Sigmoid colon (tissue), 6 donors: ENCODE measurements at regions not wholly inside any gene's neighbourhood (a gene's known extent, or its start where the extent isn't known, plus 50 kb on each side); places are given as distances from the start of the nearest gene placed in this dataset.
"Not testable (repeated sequence)": the region's sequence is repeated elsewhere in the genome, so short reads cannot be mapped to it uniquely, and the experiment has no call there.

ENCODE experiments used
- DNase-seq: peaks from one replicate; pipeline ENCODE4 v3.0.0-alpha.2; 2019
- H3K27ac ChIP-seq, 4 donors: fragments of 200-600 bp; sonication (generic); one replicate each; pipeline ENCODE4 v1.5.1; 2016 to 2019; ENCODE audit warnings: mild to moderate bottlenecking in 1 of 4
- H3K27me3 ChIP-seq, 3 donors: fragments of 200-600 bp; sonication (generic); one replicate each; pipeline ENCODE4 v1.5.1; 2019; ENCODE audit warnings: mild to moderate bottlenecking in 1 of 3
- H3K36me3 ChIP-seq, 4 donors: fragments of 200-600 bp; sonication (generic); one replicate each; pipeline ENCODE4 v1.5.1; 2016 to 2019
- H3K4me1 ChIP-seq, 4 donors: fragments of 200-600 bp; sonication (generic); one replicate each; pipeline ENCODE4 v1.5.1; 2017 to 2019
- H3K4me3 ChIP-seq, 4 donors: fragments of 200-600 bp; sonication (generic); one replicate each; pipeline ENCODE4 v1.5.1; 2017 to 2019; ENCODE audit warnings: mild to moderate bottlenecking in 2 of 4, moderate library complexity in 1 of 4
- H3K9me3 ChIP-seq, 4 donors: fragments of 200-600 bp in 3 of 4; sonication (generic) in 3 of 4; one replicate each; pipeline versions ENCODE4 v1.5.1 to v1.6.1; 2013 to 2019
- CTCF ChIP-seq, 4 experiments: fragments of 450-650 bp in 3 of 4; fragments of 200-600 bp in 1 of 4; IDR thresholded peaks; one replicate each; pipeline ENCODE4 v1.5.1; 2016 to 2019; ENCODE audit warnings: antibody characterized with exemption in 4 of 4, mild to moderate bottlenecking in 3 of 4, moderate library complexity in 2 of 4
- EP300 ChIP-seq, 4 donors: sonication (generic); formaldehyde crosslinking; IDR thresholded peaks; one replicate each; pipeline ENCODE4 v1.6.1; 2017; ENCODE audit warnings: antibody characterized with exemption in 4 of 4
- POLR2A ChIP-seq, 2 donors: fragments of 450-650 bp; IDR thresholded peaks; one replicate each; pipeline ENCODE4 v1.6.1; 2016; ENCODE audit warnings: antibody characterized with exemption in 2 of 2, mild to moderate bottlenecking in 2 of 2, moderate library complexity in 2 of 2
- POLR2AphosphoS5 ChIP-seq, 4 donors: sonication (generic); formaldehyde crosslinking; IDR thresholded peaks; one replicate each; pipeline ENCODE4 v1.6.1; 2017; ENCODE audit warnings: antibody characterized with exemption in 4 of 4
- WGBS, 2 donors: extraction: QIAGEN DNeasy Blood & Tissue Kit; methylation state at CpG; one replicate each; pipeline ENCODE4 v1.1.7; 2013; 5-methylcytosine and 5-hydroxymethylcytosine counted together
- intact Hi-C: fragments of 100-400 bp; cut with DNase I; formaldehyde crosslinking; loops from one replicate; pipeline ENCODE4 v1.15.1; 2023
- donor health status: healthy with polysubstance abuse.
- donor health status: healthy.

GRCh38 chr6:47180633-47181032, 129.1 kb downstream of the TNFRSF21 start:
- intact Hi-C loops = no loop called here
- Histone ChIP-seq H3K9me3 (no peaks in the 10 kb centered on the region), H3K36me3 (no peaks in the 10 kb centered on the region), H3K4me3 (no peak overlapping the region), H3K27me3 (no peaks in the 10 kb centered on the region), H3K27ac (no peak overlapping the region), H3K4me1 (no peaks in the 10 kb centered on the region)
- DNase-seq = no peak
- TF ChIP-seq EP300 (IDR thresholded peaks at IDR 0.05) (no peak), POLR2A (IDR thresholded peaks at IDR 0.05) (no peak), POLR2AphosphoS5 (IDR thresholded peaks at IDR 0.05) (no peak), CTCF (IDR thresholded peaks at IDR 0.05) (no peak)
- WGBS, 2 donors = 84 to 85% methylated on average over 2 of the region's 2 CpGs

- intact Hi-C loops = no loop called here
- TF ChIP-seq CTCF (IDR thresholded peaks at IDR 0.05) (no peak), POLR2A (IDR thresholded peaks at IDR 0.05) (no peak), EP300 (IDR thresholded peaks at IDR 0.05) (no peak), POLR2AphosphoS5 (IDR thresholded peaks at IDR 0.05) (no peak)
Measured at GRCh38 chr6:47179286-47179685, 130.4 kb downstream of the TNFRSF21 start.

GRCh38 chr6:47175656-47176055, 133.5 kb upstream of the ADGRF1 start:
- H3K36me3 ChIP-seq = no peaks in the 10 kb centered on the region
- TF ChIP-seq POLR2A (IDR thresholded peaks at IDR 0.05) (no peak), EP300 (IDR thresholded peaks at IDR 0.05) (no peak), CTCF (IDR thresholded peaks at IDR 0.05) (no peak)
- no peak overlapping the region for H3K4me3 ChIP-seq
- no peaks in the 10 kb centered on the region for H3K4me1 ChIP-seq
- H3K27ac ChIP-seq = no peak overlapping the region
- H3K9me3 ChIP-seq = no peaks in the 10 kb centered on the region
- H3K27me3 ChIP-seq = no peaks in the 10 kb centered on the region
- intact Hi-C loops = no loop called here
- no peak for DNase-seq
- WGBS, 2 donors = 97 to 98% methylated on average over 3 of the region's 3 CpGs

More at GRCh38 chr6:47179286-47179685, 130.4 kb downstream of the TNFRSF21 start:
- Histone ChIP-seq H3K27me3 (no peaks in the 10 kb centered on the region), H3K4me1 (no peaks in the 10 kb centered on the region), H3K36me3 (no peaks in the 10 kb centered on the region), H3K4me3 (no peak overlapping the region), H3K27ac (no peak overlapping the region), H3K9me3 (no peaks in the 10 kb centered on the region)
- no peak for DNase-seq

GRCh38 chr6:47174502-47175023, 132.4 kb upstream of the ADGRF1 start:
- no peak overlapping the region for H3K27ac ChIP-seq
- no peaks in the 10 kb centered on the region for H3K9me3 ChIP-seq
- no peak overlapping the region for H3K4me3 ChIP-seq
- intact Hi-C loops = no loop called here
- WGBS, 2 donors = 83 to 90% methylated on average over 4 of the region's 4 CpGs
- no peaks in the 10 kb centered on the region for H3K4me1 ChIP-seq
- DNase-seq = no peak
- no peaks in the 10 kb centered on the region for H3K27me3 ChIP-seq
- H3K36me3 ChIP-seq = no peaks in the 10 kb centered on the region
- no peak for TF ChIP-seq POLR2A (IDR thresholded peaks at IDR 0.05)
- TF ChIP-seq CTCF (IDR thresholded peaks at IDR 0.05) = no peak
- no peak for TF ChIP-seq EP300 (IDR thresholded peaks at IDR 0.05)
- no peak for TF ChIP-seq POLR2AphosphoS5 (IDR thresholded peaks at IDR 0.05)

- H3K27me3 ChIP-seq, H3K4me1 ChIP-seq, H3K36me3 ChIP-seq, H3K27ac ChIP-seq, H3K4me3 ChIP-seq, intact Hi-C loops, DNase-seq, H3K9me3 ChIP-seq: not testable (repeated sequence)
- WGBS, 2 donors = 90 to 93% methylated on average over 4 of the region's 4 CpGs
Measured at GRCh38 chr6:47174063-47174462, 131.9 kb upstream of the ADGRF1 start.

- H3K9me3 ChIP-seq, H3K27me3 ChIP-seq, H3K27ac ChIP-seq, H3K4me3 ChIP-seq, DNase-seq, intact Hi-C loops, H3K36me3 ChIP-seq, H3K4me1 ChIP-seq: not testable (repeated sequence)
- WGBS, 2 donors = 75 to 88% methylated on average over 3 of the region's 3 CpGs
Measured at GRCh38 chr6:47173145-47173544, 131.0 kb upstream of the ADGRF1 start.
